Hepatocyte (in vitro differentiated cells): ENCODE measurements at regions not wholly inside any gene's neighbourhood (a gene's known extent, or its start where the extent isn't known, plus 50 kb on each side); places are given as distances from the start of the nearest gene placed in this dataset.

ENCODE experiments used
- DNase-seq: peaks from one replicate; pipeline ENCODE4 v3.0.0-alpha.2; 2016; ENCODE audit warnings: low spot score
- H2AFZ ChIP-seq: fragments of 200-600 bp; sonication (generic); 2 replicates; pipeline ENCODE4 v1.6.0; 2016; ENCODE audit warnings: antibody characterized with exemption, mild to moderate bottlenecking
- H3K27ac ChIP-seq: fragments of 200-600 bp; sonication (generic); 2 replicates; pipeline ENCODE4 v1.5.1; 2016; ENCODE audit warnings: mild to moderate bottlenecking
- H3K27me3 ChIP-seq: fragments of 200-600 bp; sonication (generic); 2 replicates; pipeline ENCODE4 v1.6.1; 2016
- H3K36me3 ChIP-seq: fragments of 200-600 bp; sonication (generic); replicated peaks from 2 replicates; pipeline ENCODE4 v1.5.1; 2016; ENCODE audit warnings: low read depth; ENCODE audit not compliant: insufficient read depth
- H3K4me1 ChIP-seq: fragments of 200-600 bp; sonication (generic); 2 replicates; pipeline ENCODE4 v1.5.1; 2016; ENCODE audit warnings: mild to moderate bottlenecking, moderate library complexity; ENCODE audit not compliant: insufficient read depth
- H3K4me2 ChIP-seq: fragments of 200-600 bp; sonication (generic); 2 replicates; pipeline ENCODE4 v1.6.0; 2016
- H3K4me3 ChIP-seq: fragments of 200-600 bp; sonication (generic); 2 replicates; pipeline ENCODE4 v1.5.1; 2016; ENCODE audit warnings: mild to moderate bottlenecking
- H3K79me2 ChIP-seq: fragments of 200-600 bp; sonication (generic); 2 replicates; pipeline ENCODE4 v1.6.0; 2017; ENCODE audit warnings: mild to moderate bottlenecking
- H3K9me2 ChIP-seq: fragments of 200-600 bp; sonication (generic); replicated peaks from 2 replicates; pipeline ENCODE4 v1.6.0; 2017; ENCODE audit warnings: mild to moderate bottlenecking; ENCODE audit not compliant: insufficient read depth
- H3K9me3 ChIP-seq: fragments of 200-600 bp; sonication (generic); 2 replicates; pipeline ENCODE4 v1.5.1; 2016; ENCODE audit warnings: low read depth, mild to moderate bottlenecking
- H4K20me1 ChIP-seq: fragments of 200-600 bp; sonication (generic); 2 replicates; pipeline ENCODE4 v1.6.0; 2016; ENCODE audit warnings: mild to moderate bottlenecking; ENCODE audit not compliant: insufficient read depth, poor library complexity, severe bottlenecking
- EZH2 ChIP-seq: fragments of 200-600 bp; sonication (generic); IDR thresholded peaks from 2 replicates; pipeline ENCODE4 v1.6.1; 2016; ENCODE audit warnings: antibody characterized with exemption, mild to moderate bottlenecking, borderline replicate concordance
- EZH2phosphoT487 ChIP-seq: fragments of 200-600 bp; sonication (generic); IDR thresholded peaks from one replicate; pipeline ENCODE4 v1.6.1; 2018; ENCODE audit warnings: antibody characterized with exemption, mild to moderate bottlenecking, low read depth, moderate library complexity; ENCODE audit not compliant: unreplicated experiment, severe bottlenecking
- WGBS: methylation state at CpG from one replicate; pipeline ENCODE4 v1.1.6; 2016; ENCODE audit warnings: low lambda C conversion rate; ENCODE audit errors: missing lambda C conversion rate; 5-methylcytosine and 5-hydroxymethylcytosine counted together
- TF ChIP-seq, protein P1 (sequence below): fragments of 200-600 bp; sonication (generic); IDR thresholded peaks from 2 replicates; pipeline ENCODE4 v1.5.1; 2016; ENCODE audit warnings: antibody characterized with exemption, mild to moderate bottlenecking; ENCODE audit not compliant: poor library complexity

DNA sequence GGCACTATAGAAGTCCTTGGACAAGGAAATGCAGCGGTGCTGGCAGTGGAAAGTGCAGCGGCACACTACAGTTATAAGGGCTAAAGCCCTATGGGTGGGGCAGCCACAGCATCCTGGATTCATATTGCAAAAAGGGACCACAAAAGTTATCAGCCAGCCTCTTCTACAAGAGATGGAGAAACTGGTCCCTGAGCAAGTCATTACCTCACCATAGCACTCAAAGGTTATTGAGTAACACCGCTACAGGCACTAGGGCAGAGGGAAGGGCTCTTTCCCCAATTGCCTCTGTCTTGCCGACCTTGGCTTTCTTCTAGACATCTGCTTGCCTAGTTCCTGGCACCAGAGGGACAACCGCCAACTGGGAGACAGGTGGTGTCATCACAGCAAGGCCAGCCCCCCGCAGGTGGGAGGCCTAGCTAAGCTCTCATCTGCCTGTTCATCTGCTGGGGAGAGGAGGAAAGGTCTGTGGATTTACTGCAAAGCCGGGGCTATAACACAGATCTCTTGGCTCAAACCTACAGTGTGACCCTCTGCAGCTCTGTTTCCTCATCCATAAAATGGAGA, 600.0 kb downstream of the BCOR start:
- no peak for TF ChIP-seq EZH2phosphoT487
- H4K20me1 ChIP-seq = no peaks in the 10 kb centered on the region

DNA sequence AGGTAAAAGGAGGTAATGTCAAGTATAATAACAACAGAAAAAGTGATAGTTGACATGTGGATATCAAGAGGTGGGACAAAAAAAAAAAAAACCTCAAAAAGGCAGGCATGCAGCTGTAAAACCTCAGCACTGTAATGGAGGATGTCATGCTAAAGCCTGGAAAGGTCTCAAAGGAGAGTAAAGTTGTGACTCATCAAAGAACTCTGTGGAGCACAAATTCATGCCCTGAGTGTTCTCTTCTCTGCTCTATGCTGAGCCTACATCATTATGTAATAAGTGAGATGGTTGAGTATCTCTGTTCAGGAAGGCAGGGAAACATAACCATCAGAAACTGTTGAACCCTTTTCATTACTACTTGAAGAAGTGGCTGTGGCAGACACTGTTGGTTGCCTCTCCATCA, 597.8 kb downstream of the BCOR start:
- TF ChIP-seq EZH2phosphoT487 (no peak), EZH2 (no peak)
- TF ChIP-seq, protein P1, sequence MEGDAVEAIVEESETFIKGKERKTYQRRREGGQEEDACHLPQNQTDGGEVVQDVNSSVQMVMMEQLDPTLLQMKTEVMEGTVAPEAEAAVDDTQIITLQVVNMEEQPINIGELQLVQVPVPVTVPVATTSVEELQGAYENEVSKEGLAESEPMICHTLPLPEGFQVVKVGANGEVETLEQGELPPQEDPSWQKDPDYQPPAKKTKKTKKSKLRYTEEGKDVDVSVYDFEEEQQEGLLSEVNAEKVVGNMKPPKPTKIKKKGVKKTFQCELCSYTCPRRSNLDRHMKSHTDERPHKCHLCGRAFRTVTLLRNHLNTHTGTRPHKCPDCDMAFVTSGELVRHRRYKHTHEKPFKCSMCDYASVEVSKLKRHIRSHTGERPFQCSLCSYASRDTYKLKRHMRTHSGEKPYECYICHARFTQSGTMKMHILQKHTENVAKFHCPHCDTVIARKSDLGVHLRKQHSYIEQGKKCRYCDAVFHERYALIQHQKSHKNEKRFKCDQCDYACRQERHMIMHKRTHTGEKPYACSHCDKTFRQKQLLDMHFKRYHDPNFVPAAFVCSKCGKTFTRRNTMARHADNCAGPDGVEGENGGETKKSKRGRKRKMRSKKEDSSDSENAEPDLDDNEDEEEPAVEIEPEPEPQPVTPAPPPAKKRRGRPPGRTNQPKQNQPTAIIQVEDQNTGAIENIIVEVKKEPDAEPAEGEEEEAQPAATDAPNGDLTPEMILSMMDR = no peak
- no peak overlapping the region for H3K4me3 ChIP-seq
- H3K27me3 ChIP-seq = no peaks in the 10 kb centered on the region
- no peak overlapping the region for H2AFZ ChIP-seq
- H4K20me1 ChIP-seq = no peaks in the 10 kb centered on the region
- H3K36me3 ChIP-seq = no peaks in the 10 kb centered on the region
- H3K9me3 ChIP-seq = no peaks in the 10 kb centered on the region
- H3K9me2 ChIP-seq = no peaks in the 10 kb centered on the region
- DNase-seq = no peak
- no peak overlapping the region for H3K27ac ChIP-seq
- no peaks in the 10 kb centered on the region for H3K79me2 ChIP-seq
- H3K4me2 ChIP-seq = no peak overlapping the region
- H3K4me1 ChIP-seq = no peaks in the 10 kb centered on the region

More for the DNA sequence above, 600.0 kb downstream of the BCOR start:
- Histone ChIP-seq H3K9me2 (no peaks in the 10 kb centered on the region), H3K9me3 (no peaks in the 10 kb centered on the region), H3K27ac (no peak overlapping the region), H3K36me3 (no peaks in the 10 kb centered on the region), H3K4me2 (no peak overlapping the region), H2AFZ (no peak overlapping the region), H3K27me3 (no peaks in the 10 kb centered on the region), H3K4me3 (no peak overlapping the region), H3K4me1 (no peaks in the 10 kb centered on the region), H3K79me2 (no peaks in the 10 kb centered on the region)
- no peak for DNase-seq
- 89% methylated on average over 7 of the region's 7 CpGs for WGBS

DNA sequence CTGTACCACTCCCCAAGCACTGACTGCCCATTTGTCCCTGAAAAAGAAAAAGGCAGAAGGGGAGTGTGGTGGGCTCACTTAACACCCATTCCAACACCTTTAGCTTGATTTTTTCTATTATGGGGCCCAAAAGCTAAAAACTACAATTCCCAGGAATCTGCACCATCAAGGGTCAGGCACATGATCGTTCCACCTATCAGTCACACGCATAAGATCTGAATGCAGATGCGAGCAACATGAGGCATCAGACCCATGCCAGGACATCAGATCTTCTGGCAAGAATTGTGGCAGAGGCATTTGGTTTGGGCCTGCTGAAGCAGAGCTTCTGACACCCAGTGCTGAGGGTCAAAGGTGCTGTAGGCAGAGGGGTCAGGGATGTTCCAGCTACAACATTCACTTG, 595.9 kb downstream of the BCOR start:
- no peak overlapping the region for H3K27ac ChIP-seq
- no peaks in the 10 kb centered on the region for H3K79me2 ChIP-seq
- no peak overlapping the region for H2AFZ ChIP-seq
- 98% methylated on average over 3 of the region's 3 CpGs for WGBS
- H3K4me2 ChIP-seq = no peak overlapping the region
- DNase-seq = no peak
- no peaks in the 10 kb centered on the region for H3K36me3 ChIP-seq
- H4K20me1 ChIP-seq = no peaks in the 10 kb centered on the region
- H3K4me3 ChIP-seq = no peak overlapping the region
- H3K27me3 ChIP-seq = no peaks in the 10 kb centered on the region
- no peaks in the 10 kb centered on the region for H3K4me1 ChIP-seq
- TF ChIP-seq EZH2 (no peak), EZH2phosphoT487 (no peak)
- TF ChIP-seq, protein P1 = no peak
- no peaks in the 10 kb centered on the region for H3K9me3 ChIP-seq
- H3K9me2 ChIP-seq = no peaks in the 10 kb centered on the region

DNA sequence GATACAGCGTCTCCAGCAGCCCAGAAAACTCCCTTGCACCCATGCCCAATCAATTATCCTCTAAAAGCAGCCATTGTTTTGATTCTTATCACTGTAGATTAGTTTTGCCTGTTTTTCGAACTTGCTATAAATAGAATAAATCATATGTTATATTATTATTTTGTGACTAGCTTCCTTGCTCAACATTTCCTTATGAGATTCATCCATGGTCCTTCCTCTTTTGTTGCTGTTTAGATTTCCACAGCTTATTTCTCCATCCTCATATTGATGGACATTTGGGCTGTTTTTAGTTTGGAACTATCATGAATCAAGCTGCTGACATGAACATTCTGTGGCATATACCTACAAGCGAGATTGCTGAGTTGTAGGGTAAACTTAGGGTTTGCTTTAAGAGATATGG, 595.3 kb downstream of the BCOR start:
- Histone ChIP-seq H3K9me3 (no peaks in the 10 kb centered on the region), H3K4me3 (no peak overlapping the region), H3K27ac (no peak overlapping the region), H3K27me3 (no peaks in the 10 kb centered on the region), H2AFZ (no peak overlapping the region), H3K4me2 (no peak overlapping the region), H3K79me2 (no peaks in the 10 kb centered on the region), H3K9me2 (no peaks in the 10 kb centered on the region), H4K20me1 (no peaks in the 10 kb centered on the region), H3K36me3 (no peaks in the 10 kb centered on the region), H3K4me1 (no peaks in the 10 kb centered on the region)
- DNase-seq = no peak
- 85% methylated on average over 3 of the region's 3 CpGs for WGBS
- TF ChIP-seq, protein P1 = no peak
- TF ChIP-seq EZH2 = no peak
- no peak for TF ChIP-seq EZH2phosphoT487
